ENCODE measurements at regions not wholly inside any gene's neighbourhood (a gene's known extent, or its start where the extent isn't known, plus 50 kb on each side); places are given as distances from the start of the nearest gene placed in this dataset.

GRCh38 chr14:36397357-36397756, 76.9 kb upstream of the MBIP start:
- no peak for ATAC-seq (ENCODE audit: low read depth)
- peaks cover 3% of the 10 kb centered on the region for H3K9me3 Mint-ChIP-seq (ENCODE audit: insufficient read depth)
- no peaks in the 10 kb centered on the region for H3K9me3 ChIP-seq (ENCODE audit: control extremely low read depth in 1 of 3, control insufficient read depth in 2 of 3, insufficient read depth in 1 of 3, low read length in 2 of 3)
- H3K4me1 Mint-ChIP-seq, result no peaks in the 10 kb centered on the region
- no peaks in the 10 kb centered on the region for H3K27me3 ChIP-seq (replicated peaks in 1 of 4; ENCODE audit: control extremely low read depth in 1 of 4, control insufficient read depth in 3 of 4, insufficient read depth in 4 of 4, low read length in 3 of 4)
- H3K4me2 ChIP-seq (replicated peaks; ENCODE audit: low read depth, low read length, poor library complexity, severe bottlenecking), result no peak overlapping the region
- H3K4me3 Mint-ChIP-seq, result no peak overlapping the region
- H2AFZ ChIP-seq (ENCODE audit: insufficient read depth, low read depth, low read length, poor library complexity, severe bottlenecking), result no peak overlapping the region
- no peaks in the 10 kb centered on the region for H3K4me1 ChIP-seq (ENCODE audit: control insufficient read depth in 2 of 2, insufficient read depth in 2 of 2, low read length in 2 of 2)
- no peak overlapping the region for H3K9ac ChIP-seq (ENCODE audit: low read length)
- intact Hi-C loops (cut with micrococcal nuclease), result no loop called here
- H3K79me2 ChIP-seq (ENCODE audit: control insufficient read depth, insufficient read depth, low read length), result no peaks in the 10 kb centered on the region
- H3K4me3 ChIP-seq (ENCODE audit: control extremely low read depth in 1 of 5, extremely low read depth in 1 of 5, insufficient read depth in 1 of 5, low read depth in 2 of 5, low read length in 4 of 5), result no peak overlapping the region
- H3K27ac ChIP-seq (ENCODE audit: low read length in 2 of 2), result no peak overlapping the region
- DNase-seq, result no peak
- no peak overlapping the region for H3K27ac Mint-ChIP-seq
- ChIA-PET CTCF (no interaction called here), POLR2A (no interaction called here)
- TF ChIP-seq CTCF (IDR thresholded peaks at IDR 0.05) (no peak), EZH2 (IDR thresholded peaks at IDR 0.05; ENCODE audit: borderline replicate concordance, insufficient read depth, low read depth, low read length, poor library complexity, severe bottlenecking) (no peak)
- no peaks in the 10 kb centered on the region for H3K36me3 ChIP-seq (replicated peaks in 1 of 2; ENCODE audit: control extremely low read depth in 1 of 2, control insufficient read depth in 1 of 2, extremely low read depth in 1 of 2, insufficient read depth in 2 of 2, low read length in 1 of 2)
- H4K20me1 ChIP-seq (ENCODE audit: control insufficient read depth, insufficient read depth, low read length, poor library complexity, severe bottlenecking), result no peaks in the 10 kb centered on the region
- H3K27me3 Mint-ChIP-seq, result peaks cover 3% of the 10 kb centered on the region

- Mint-ChIP-seq H3K27ac (no peak overlapping the region), H3K4me1 (no peaks in the 10 kb centered on the region), H3K4me3 (no peak overlapping the region), H3K9me3 (ENCODE audit: insufficient read depth) (peaks cover 3% of the 10 kb centered on the region), H3K27me3 (peaks cover 3% of the 10 kb centered on the region)
- no peak for ATAC-seq (ENCODE audit: low read depth)
- no peaks in the 10 kb centered on the region for H3K36me3 ChIP-seq (replicated peaks in 1 of 2; ENCODE audit: control extremely low read depth in 1 of 2, control insufficient read depth in 1 of 2, extremely low read depth in 1 of 2, insufficient read depth in 2 of 2, low read length in 1 of 2)
- TF ChIP-seq EZH2 (IDR thresholded peaks at IDR 0.05; ENCODE audit: borderline replicate concordance, insufficient read depth, low read depth, low read length, poor library complexity, severe bottlenecking) (no peak), CTCF (IDR thresholded peaks at IDR 0.05) (no peak)
- no peaks in the 10 kb centered on the region for H4K20me1 ChIP-seq (ENCODE audit: control insufficient read depth, insufficient read depth, low read length, poor library complexity, severe bottlenecking)
- H3K4me1 ChIP-seq (ENCODE audit: control insufficient read depth in 2 of 2, insufficient read depth in 2 of 2, low read length in 2 of 2), result no peaks in the 10 kb centered on the region
- no peak overlapping the region for H3K4me2 ChIP-seq (replicated peaks; ENCODE audit: low read depth, low read length, poor library complexity, severe bottlenecking)
- no peak overlapping the region for H3K9ac ChIP-seq (ENCODE audit: low read length)
- POLR2A ChIA-PET, result no interaction called here
- CTCF ChIA-PET, result no interaction called here
- no peaks in the 10 kb centered on the region for H3K27me3 ChIP-seq (replicated peaks in 1 of 4; ENCODE audit: control extremely low read depth in 1 of 4, control insufficient read depth in 3 of 4, insufficient read depth in 4 of 4, low read length in 3 of 4)
- intact Hi-C loops (cut with micrococcal nuclease), result no loop called here
- H3K27ac ChIP-seq (ENCODE audit: low read length in 2 of 2), result no peak overlapping the region
- H3K4me3 ChIP-seq (ENCODE audit: control extremely low read depth in 1 of 5, extremely low read depth in 1 of 5, insufficient read depth in 1 of 5, low read depth in 2 of 5, low read length in 4 of 5), result no peak overlapping the region
- H3K9me3 ChIP-seq (ENCODE audit: control extremely low read depth in 1 of 3, control insufficient read depth in 2 of 3, insufficient read depth in 1 of 3, low read length in 2 of 3), result no peaks in the 10 kb centered on the region
- no peaks in the 10 kb centered on the region for H3K79me2 ChIP-seq (ENCODE audit: control insufficient read depth, insufficient read depth, low read length)
- H2AFZ ChIP-seq (ENCODE audit: insufficient read depth, low read depth, low read length, poor library complexity, severe bottlenecking), result no peak overlapping the region
- no peak for DNase-seq
These were observed 76.4 kb upstream of the MBIP start for GRCh38 chr14:36396798-36397197.
